ENCODE measurements at regions not wholly inside any gene's neighbourhood (a gene's known extent, or its start where the extent isn't known, plus 50 kb on each side); places are given as distances from the start of the nearest gene placed in this dataset.

DNA sequence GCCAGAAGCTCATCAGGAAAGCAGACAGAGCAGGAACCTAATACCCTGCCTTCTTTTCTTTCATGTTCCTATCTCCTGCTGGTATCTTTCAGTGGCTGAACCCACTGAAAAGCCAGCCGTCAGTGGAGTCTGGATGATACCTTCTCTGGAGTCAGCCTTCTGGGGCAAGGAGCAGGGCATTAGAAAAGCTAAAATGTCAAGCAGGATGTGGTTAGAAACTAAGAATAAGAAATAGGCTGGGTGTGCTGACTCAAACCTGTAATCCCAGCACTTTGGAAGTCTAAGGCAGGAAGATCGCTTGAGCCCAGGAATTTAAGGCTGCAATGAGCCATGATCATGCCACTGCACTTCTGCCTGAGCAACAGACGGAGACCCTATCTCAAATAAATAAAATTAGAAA is 642.0 kb upstream of the FSHR start:
- DNase-seq (ENCODE audit: low read depth, low spot score) (no peak), ATAC-seq (no peak)
- Histone ChIP-seq H3K9me2 (ENCODE audit: insufficient read depth) (no peaks in the 10 kb centered on the region), H3K4me1 (ENCODE audit: control insufficient read depth in 1 of 2, insufficient read depth in 2 of 2, low read length in 2 of 2) (no peaks in the 10 kb centered on the region), H3K9me3 (ENCODE audit: control insufficient read depth in 1 of 2, insufficient read depth in 1 of 2, low read depth in 1 of 2, low read length in 2 of 2) (peaks cover 0 to 6% of the 10 kb centered on the region in 2 experiments; a peak in 2 of 4 replicates), H3K79me2 (ENCODE audit: insufficient read depth, low read length) (no peaks in the 10 kb centered on the region), H3K36me3 (ENCODE audit: control insufficient read depth in 1 of 2, insufficient read depth in 2 of 2, low read length in 2 of 2) (no peaks in the 10 kb centered on the region), H3K27ac (ENCODE audit: low read depth, low read length) (no peak overlapping the region), H3K4me2 (ENCODE audit: low read length) (no peak overlapping the region), H3K27me3 (ENCODE audit: insufficient read depth, low read length) (no peaks in the 10 kb centered on the region), H4K20me1 (ENCODE audit: insufficient read depth) (no peaks in the 10 kb centered on the region), H2AFZ (ENCODE audit: low read depth, low read length, poor library complexity, severe bottlenecking) (no peak overlapping the region), H3K4me3 (replicated peaks in 1 of 2; ENCODE audit: low read depth in 1 of 2, low read length in 2 of 2) (no peak overlapping the region), H3K9ac (ENCODE audit: low read length) (no peak overlapping the region)
- no peak for TF ChIP-seq JUND (IDR thresholded peaks at IDR 0.05)
- no peak for TF ChIP-seq SP1 (IDR thresholded peaks at IDR 0.05; ENCODE audit: low read depth)
- no peak for TF ChIP-seq TCF7L2 (IDR thresholded peaks at IDR 0.05; ENCODE audit: borderline replicate concordance, extremely low read depth, insufficient read depth, insufficient read length)
- no peak for TF ChIP-seq ZNF274 (IDR thresholded peaks at IDR 0.05; ENCODE audit: low read depth, low read length)
- no peak for TF ChIP-seq EGR1 (IDR thresholded peaks at IDR 0.05; ENCODE audit: low read depth)
- TF ChIP-seq EZH2 (IDR thresholded peaks at IDR 0.05): no peak
- no peak for TF ChIP-seq EZH2phosphoT487 (IDR thresholded peaks at IDR 0.05; ENCODE audit: borderline replicate concordance)
- TF ChIP-seq CBX3 (IDR thresholded peaks at IDR 0.05; ENCODE audit: low read depth): no peak
- TF ChIP-seq CTCF (IDR thresholded peaks at IDR 0.05 in 2 of 3, conservative IDR thresholded peaks at IDR 0.05 in 1 of 3; ENCODE audit: borderline replicate concordance in 1 of 3, insufficient read depth in 1 of 3, low read depth in 2 of 3, low read length in 2 of 3): no peak
- TF ChIP-seq, protein P1, sequence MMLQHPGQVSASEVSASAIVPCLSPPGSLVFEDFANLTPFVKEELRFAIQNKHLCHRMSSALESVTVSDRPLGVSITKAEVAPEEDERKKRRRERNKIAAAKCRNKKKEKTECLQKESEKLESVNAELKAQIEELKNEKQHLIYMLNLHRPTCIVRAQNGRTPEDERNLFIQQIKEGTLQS (IDR thresholded peaks at IDR 0.05): no peak
- TF ChIP-seq SRF (IDR thresholded peaks at IDR 0.05; ENCODE audit: low read depth): no peak
- TF ChIP-seq FOSL1 (IDR thresholded peaks at IDR 0.05; ENCODE audit: low read depth): no peak
- no TSS peak for BruUV-seq (replicated peaks)
- ChIA-PET RAD21 (ENCODE audit: low non-redundant PET in 1 of 2, low total read pairs in 2 of 2, uncharacterized antibody in 2 of 2, unreplicated experiment in 2 of 2) (no interaction called here), POLR2A (no interaction called here), CTCF (no interaction called here)
- intact Hi-C loops (cut with micrococcal nuclease): no loop called here
